Breast epithelium (tissue), 3 donors: ENCODE measurements at regions not wholly inside any gene's neighbourhood (a gene's known extent, or its start where the extent isn't known, plus 50 kb on each side); places are given as distances from the start of the nearest gene placed in this dataset.

ENCODE experiments used
- CTCF ChIP-seq, 3 donors: fragments of 450-650 bp; IDR thresholded peaks; one replicate each; pipeline ENCODE4 v1.5.1; 2016 to 2017; ENCODE audit warnings: antibody characterized with exemption in 3 of 3, mild to moderate bottlenecking in 3 of 3, moderate library complexity in 3 of 3
- POLR2A ChIP-seq: fragments of 450-650 bp; IDR thresholded peaks from one replicate; pipeline ENCODE4 v1.6.1; 2016; ENCODE audit warnings: antibody characterized with exemption, mild to moderate bottlenecking, moderate library complexity
- POLR2AphosphoS5 ChIP-seq, 3 donors: sonication (generic); formaldehyde crosslinking; IDR thresholded peaks; one replicate each; pipeline ENCODE4 v1.6.1; 2017; ENCODE audit warnings: antibody characterized with exemption in 3 of 3

- no peak for TF ChIP-seq CTCF (IDR thresholded peaks at IDR 0.05)
- TF ChIP-seq POLR2A: no peak
- no peak for TF ChIP-seq POLR2AphosphoS5 (IDR thresholded peaks at IDR 0.05)
Observed at GRCh38 chr7:46610746-46611145, 689.7 kb upstream of the IGFBP3 start.
